ENCODE measurements at regions not wholly inside any gene's neighbourhood (a gene's known extent, or its start where the extent isn't known, plus 50 kb on each side); places are given as distances from the start of the nearest gene placed in this dataset.

DNA sequence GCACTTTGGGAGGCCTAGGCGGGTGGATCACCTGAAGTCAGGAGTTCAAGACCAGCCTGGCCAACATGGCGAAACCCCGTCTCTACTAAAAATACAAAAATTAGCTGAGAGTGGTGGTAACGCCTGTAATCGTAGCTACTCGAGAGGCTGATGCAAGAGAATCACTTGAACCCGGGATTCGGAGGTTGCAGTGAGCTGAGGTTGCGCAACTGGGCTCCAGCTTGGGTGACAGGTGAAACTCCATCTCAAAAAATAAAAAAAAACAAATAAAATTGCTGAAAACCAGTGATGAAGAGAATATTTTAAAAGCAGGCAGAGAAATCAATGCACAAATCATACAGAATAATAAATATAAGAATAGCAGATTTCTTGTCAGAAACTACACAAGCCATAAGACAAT, 129.3 kb downstream of the SLIT2 start:
- 87 to 94% methylated on average over 9 of the region's 9 CpGs for WGBS, 2 donors
- Histone ChIP-seq H3K27me3 (no peaks in the 10 kb centered on the region), H3K36me3 (no peaks in the 10 kb centered on the region), H3K4me3 (no peak overlapping the region), H3K9me3 (no peaks in the 10 kb centered on the region), H3K4me1 (no peaks in the 10 kb centered on the region), H3K27ac (no peak overlapping the region)
- DNase-seq, result no peak
- TF ChIP-seq POLR2A (IDR thresholded peaks at IDR 0.05) (no peak), POLR2AphosphoS5 (IDR thresholded peaks at IDR 0.05) (no peak)
- TF ChIP-seq, protein P1, sequence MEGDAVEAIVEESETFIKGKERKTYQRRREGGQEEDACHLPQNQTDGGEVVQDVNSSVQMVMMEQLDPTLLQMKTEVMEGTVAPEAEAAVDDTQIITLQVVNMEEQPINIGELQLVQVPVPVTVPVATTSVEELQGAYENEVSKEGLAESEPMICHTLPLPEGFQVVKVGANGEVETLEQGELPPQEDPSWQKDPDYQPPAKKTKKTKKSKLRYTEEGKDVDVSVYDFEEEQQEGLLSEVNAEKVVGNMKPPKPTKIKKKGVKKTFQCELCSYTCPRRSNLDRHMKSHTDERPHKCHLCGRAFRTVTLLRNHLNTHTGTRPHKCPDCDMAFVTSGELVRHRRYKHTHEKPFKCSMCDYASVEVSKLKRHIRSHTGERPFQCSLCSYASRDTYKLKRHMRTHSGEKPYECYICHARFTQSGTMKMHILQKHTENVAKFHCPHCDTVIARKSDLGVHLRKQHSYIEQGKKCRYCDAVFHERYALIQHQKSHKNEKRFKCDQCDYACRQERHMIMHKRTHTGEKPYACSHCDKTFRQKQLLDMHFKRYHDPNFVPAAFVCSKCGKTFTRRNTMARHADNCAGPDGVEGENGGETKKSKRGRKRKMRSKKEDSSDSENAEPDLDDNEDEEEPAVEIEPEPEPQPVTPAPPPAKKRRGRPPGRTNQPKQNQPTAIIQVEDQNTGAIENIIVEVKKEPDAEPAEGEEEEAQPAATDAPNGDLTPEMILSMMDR (IDR thresholded peaks at IDR 0.05), result no peak
- no peak for ATAC-seq (ENCODE audit: low FRiP score in 2 of 2)

DNA sequence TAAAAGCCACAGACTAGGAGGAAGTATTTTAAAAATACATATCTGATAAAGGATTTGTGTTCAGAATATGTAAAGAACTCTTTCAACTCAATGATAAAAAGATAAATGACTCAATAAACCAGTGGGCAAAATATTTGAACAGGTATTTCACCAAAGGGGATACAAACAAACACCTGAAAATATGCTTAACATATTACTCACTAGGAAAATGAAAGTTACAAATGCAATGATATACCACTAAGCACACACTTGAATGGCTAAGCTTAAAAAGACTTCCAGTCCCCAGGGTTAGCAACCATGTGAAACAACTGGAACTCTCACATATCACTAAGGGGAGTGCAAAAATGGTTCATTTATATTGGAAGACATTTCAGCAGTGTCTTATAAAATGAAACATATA, 131.6 kb downstream of the SLIT2 start:
- H3K27me3 ChIP-seq, result no peaks in the 10 kb centered on the region
- TF ChIP-seq, protein P1 (IDR thresholded peaks at IDR 0.05), result no peak
- TF ChIP-seq POLR2A (IDR thresholded peaks at IDR 0.05) (no peak), EP300 (IDR thresholded peaks at IDR 0.05) (no peak), POLR2AphosphoS5 (IDR thresholded peaks at IDR 0.05) (no peak)
- H3K36me3 ChIP-seq, result no peaks in the 10 kb centered on the region
- no peaks in the 10 kb centered on the region for H3K9me3 ChIP-seq
- DNase-seq (no peak), ATAC-seq (ENCODE audit: low FRiP score in 2 of 2) (no peak)
- H3K27ac ChIP-seq, result no peak overlapping the region
- H3K4me3 ChIP-seq, result no peak overlapping the region
- H3K4me1 ChIP-seq, result no peaks in the 10 kb centered on the region

DNA sequence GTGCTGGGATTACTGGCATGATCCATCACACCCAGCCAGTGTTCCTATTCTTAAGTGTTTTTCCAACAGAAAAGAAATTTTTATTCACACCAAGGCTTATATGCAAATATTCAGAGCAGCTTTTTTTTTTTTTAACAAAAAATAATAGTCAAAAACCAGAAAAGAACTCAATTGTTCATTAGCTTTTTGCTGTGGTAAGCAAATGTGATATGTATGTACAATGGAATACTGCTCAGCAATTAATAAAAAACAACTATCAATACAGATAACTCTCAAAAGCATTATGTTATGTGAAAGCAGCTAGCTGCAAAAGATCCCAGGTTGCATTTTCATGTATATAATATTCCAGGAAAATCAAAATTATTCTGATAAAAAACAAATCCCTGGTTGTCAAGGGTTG, 132.3 kb downstream of the SLIT2 start:
- Histone ChIP-seq H3K4me3 (no peak overlapping the region), H3K4me1 (no peaks in the 10 kb centered on the region), H3K9me3 (no peaks in the 10 kb centered on the region), H3K36me3 (no peaks in the 10 kb centered on the region), H3K27me3 (no peaks in the 10 kb centered on the region), H3K27ac (no peak overlapping the region)
- ATAC-seq (ENCODE audit: low FRiP score in 2 of 2) (no peak), DNase-seq (no peak)
- no peak for TF ChIP-seq EP300 (IDR thresholded peaks at IDR 0.05)
- no peak for TF ChIP-seq POLR2A (IDR thresholded peaks at IDR 0.05)
- TF ChIP-seq POLR2AphosphoS5 (IDR thresholded peaks at IDR 0.05), result no peak
- TF ChIP-seq, protein P1 (IDR thresholded peaks at IDR 0.05), result no peak

DNA sequence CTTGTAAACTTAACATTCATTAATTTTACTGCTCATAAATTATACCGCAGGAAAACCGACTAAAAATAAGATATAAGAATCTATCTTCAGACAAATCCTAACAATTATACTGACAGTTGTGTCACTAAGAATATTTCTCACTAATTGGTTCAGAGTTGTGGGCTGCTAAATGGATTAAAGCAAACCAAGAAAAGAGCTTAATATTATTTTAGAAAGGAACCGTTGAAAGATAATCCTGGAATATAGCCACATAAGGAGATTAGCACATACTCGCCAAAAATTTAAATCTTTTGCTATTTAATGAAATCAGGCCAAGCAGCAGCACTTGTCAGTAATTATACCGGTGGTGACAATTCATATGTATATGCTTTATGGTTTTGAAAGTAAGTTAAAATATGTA, 132.8 kb downstream of the SLIT2 start:
- Histone ChIP-seq H3K36me3 (no peaks in the 10 kb centered on the region), H3K9me3 (no peaks in the 10 kb centered on the region), H3K27ac (no peak overlapping the region), H3K4me3 (no peak overlapping the region), H3K4me1 (no peaks in the 10 kb centered on the region), H3K27me3 (no peaks in the 10 kb centered on the region)
- ATAC-seq (ENCODE audit: low FRiP score in 2 of 2) (no peak), DNase-seq (no peak)
- no peak for TF ChIP-seq POLR2A (IDR thresholded peaks at IDR 0.05)
- TF ChIP-seq, protein P1 (IDR thresholded peaks at IDR 0.05), result no peak
- TF ChIP-seq EP300 (IDR thresholded peaks at IDR 0.05), result no peak
- TF ChIP-seq POLR2AphosphoS5 (IDR thresholded peaks at IDR 0.05), result no peak
- WGBS, 2 donors, result 72 to 74% methylated on average over 5 of the region's 5 CpGs

DNA sequence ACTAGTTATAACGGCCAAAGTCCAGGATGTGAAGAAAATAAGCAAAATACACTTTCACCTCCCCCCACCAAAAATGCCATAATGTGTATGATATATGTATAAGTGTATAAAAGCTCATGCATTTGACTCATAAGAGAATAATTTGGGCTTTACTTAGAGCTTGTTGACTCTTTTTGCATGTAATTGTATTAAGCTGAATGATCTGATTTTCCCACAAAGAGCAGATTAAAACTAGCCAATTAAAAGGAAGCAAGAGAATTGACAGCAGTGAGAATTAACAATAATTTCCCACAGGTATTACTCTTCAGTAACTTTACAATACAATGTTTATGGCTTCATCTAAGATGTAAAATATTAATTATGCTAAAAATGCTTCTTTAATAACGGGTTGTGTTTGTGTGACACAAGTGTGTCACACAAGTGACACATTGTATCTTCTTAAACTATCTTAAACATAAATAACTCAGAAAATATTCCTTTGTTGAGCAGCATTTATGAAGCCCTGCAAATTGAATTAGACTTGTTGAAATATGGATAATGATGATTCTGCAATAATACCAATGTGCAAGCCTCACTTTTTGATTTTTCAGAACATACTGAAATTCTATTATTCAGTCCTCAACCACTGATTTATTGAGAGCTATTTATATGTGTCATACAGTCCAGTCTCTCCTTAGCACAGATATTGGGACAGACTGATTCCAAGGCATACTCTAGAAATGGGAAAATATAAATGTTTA, 134.5 kb downstream of the SLIT2 start:
- TF ChIP-seq POLR2AphosphoS5 (IDR thresholded peaks at IDR 0.05) (no peak), EP300 (IDR thresholded peaks at IDR 0.05) (no peak), POLR2A (IDR thresholded peaks at IDR 0.05) (no peak)
- TF ChIP-seq, protein P1 (IDR thresholded peaks at IDR 0.05), result no peak
- H3K27me3 ChIP-seq, result no peaks in the 10 kb centered on the region
- WGBS, 2 donors, result 64 to 75% methylated on average over 2 of the region's 2 CpGs

More for the DNA sequence above, 134.5 kb downstream of the SLIT2 start:
- DNase-seq (no peak), ATAC-seq (ENCODE audit: low FRiP score in 2 of 2) (no peak)
- no peaks in the 10 kb centered on the region for H3K36me3 ChIP-seq
- H3K9me3 ChIP-seq, result no peaks in the 10 kb centered on the region
- H3K4me1 ChIP-seq, result no peaks in the 10 kb centered on the region
- no peak overlapping the region for H3K27ac ChIP-seq
- H3K4me3 ChIP-seq, result no peak overlapping the region
